GM12878 (cell line): ENCODE measurements at regions not wholly inside any gene's neighbourhood (a gene's known extent, or its start where the extent isn't known, plus 50 kb on each side); places are given as distances from the start of the nearest gene placed in this dataset.

Experiments used
- ATAC-seq: fragments of 200-7000 bp; cut with Tn5 transposase; 3 replicates; pipeline ENCODE4 v1.9.1; 2020; ENCODE audit warnings: mild to moderate bottlenecking, moderate library complexity
- BruUV-seq: library from RNA; stranded (reverse); fragments of 400-500 nt; replicated peaks from 2 replicates; lab custom pipeline; 2021; lab: Mats Ljungman, UMichigan
- CTCF ChIA-PET: fragments of 300-600 bp; sonication (Branson Sonifier 250); formaldehyde crosslinking; extraction: SDS; loops from one replicate; lab custom pipeline; 2021; ENCODE audit warnings: inconsistent platforms; lab: Yijun Ruan, JAX
- POLR2A ChIA-PET: fragments of 350-600 bp; formaldehyde crosslinking; extraction: SDS; loops from one replicate; lab custom pipeline; 2021; ENCODE audit warnings: inconsistent platforms; lab: Charles Lee
- RAD21 ChIA-PET: fragments of 300-600 bp; sonication (Branson Sonifier 250); formaldehyde crosslinking; loops from one replicate; lab custom pipeline; 2023; ENCODE audit warnings: antibody characterized with exemption; ENCODE audit not compliant: unreplicated experiment; lab: Charles Lee
- SMC1A ChIA-PET: fragments of 300-600 bp; sonication (Branson Sonifier 250); formaldehyde crosslinking; loops from one replicate; lab custom pipeline; 2023; ENCODE audit not compliant: unreplicated experiment, uncharacterized antibody; lab: Charles Lee
- DNase-seq: peaks from one replicate; pipeline ENCODE4 v3.0.0-alpha.2; 2011; ENCODE audit warnings: low read depth, low spot score
- FAIRE-seq: peaks from 3 replicates; lab custom pipeline; 2011; peaks lifted over from hg19 to GRCh38; lab: Jason Lieb, UNC
- H2AFZ ChIP-seq: 2 replicates; pipeline ENCODE4 v1.6.0; 2011; ENCODE audit warnings: low read depth, low read length, control low read depth; ENCODE audit not compliant: control insufficient read depth
- H3K27ac ChIP-seq: 2 replicates; pipeline ENCODE4 v1.5.1; 2011; ENCODE audit warnings: control low read depth; ENCODE audit not compliant: control insufficient read depth, insufficient read depth
- H3K27me3 ChIP-seq, 2 experiments: replicated peaks in 1 of 2; 2 replicates each; pipeline versions ENCODE4 v1.6.0 to v1.6.1; 2011; ENCODE audit warnings: low read length in 1 of 2; ENCODE audit not compliant: control insufficient read depth in 2 of 2, insufficient read depth in 2 of 2
- H3K36me3 ChIP-seq, 2 experiments: 2 replicates each; pipeline ENCODE4 v1.5.1; 2011; ENCODE audit warnings: low read length in 1 of 2; ENCODE audit not compliant: control insufficient read depth in 2 of 2, insufficient read depth in 2 of 2
- H3K4me1 ChIP-seq: 2 replicates; pipeline ENCODE4 v1.6.1; 2011; ENCODE audit warnings: mild to moderate bottlenecking, low read length, moderate library complexity, mixed read lengths; ENCODE audit not compliant: control insufficient read depth, insufficient read depth
- H3K4me2 ChIP-seq: 2 replicates; pipeline ENCODE4 v1.6.0; 2011; ENCODE audit warnings: control low read depth; ENCODE audit not compliant: control insufficient read depth, insufficient read depth
- H3K4me3 ChIP-seq: fragments of 200-600 bp; sonication (generic); 2 replicates; pipeline ENCODE4 v1.5.1; 2016
- H3K79me2 ChIP-seq: 2 replicates; pipeline ENCODE4 v1.6.0; 2011; ENCODE audit warnings: low read length; ENCODE audit not compliant: control insufficient read depth, insufficient read depth
- H3K9ac ChIP-seq: 2 replicates; pipeline ENCODE4 v1.8.0; 2011; ENCODE audit warnings: low read length, control low read depth, mixed read lengths; ENCODE audit not compliant: control insufficient read depth, insufficient read depth
- H3K9me3 ChIP-seq: replicated peaks from 3 replicates; pipeline ENCODE4 v1.5.1; 2011; ENCODE audit warnings: mild to moderate bottlenecking, low read length; ENCODE audit not compliant: control insufficient read depth, insufficient read depth
- H4K20me1 ChIP-seq: 2 replicates; pipeline ENCODE4 v1.6.0; 2011; ENCODE audit not compliant: control insufficient read depth, insufficient read depth
- HCFC1 ChIP-seq: fragments of 150-350 bp; IDR thresholded peaks from 2 replicates; pipeline ENCODE4 v1.6.1; 2014; ENCODE audit warnings: low read length
- MLLT1 ChIP-seq: fragments of 450-650 bp; IDR thresholded peaks from 2 replicates; pipeline ENCODE4 v1.6.1; 2016; ENCODE audit warnings: mild to moderate bottlenecking
- RELB ChIP-seq: fragments of 450-650 bp; IDR thresholded peaks from 2 replicates; pipeline ENCODE4 v1.6.1; 2017; ENCODE audit warnings: low read depth, mild to moderate bottlenecking, moderate library complexity
- REST ChIP-seq: IDR thresholded peaks from 2 replicates; pipeline ENCODE4 v1.6.1; 2012; ENCODE audit warnings: mild to moderate bottlenecking, low read depth, low read length
- ZNF24 ChIP-seq: fragments of 450-650 bp; IDR thresholded peaks from 2 replicates; pipeline ENCODE4 v1.6.1; 2017; ENCODE audit warnings: antibody characterized with exemption, mild to moderate bottlenecking
- ZSCAN29 ChIP-seq: fragments of 450-650 bp; IDR thresholded peaks from 2 replicates; pipeline ENCODE4 v1.6.1; 2017; ENCODE audit warnings: mild to moderate bottlenecking, moderate library complexity
- in situ Hi-C: fragments of 300-500 bp; cut with MboI; formaldehyde crosslinking; loops from 9 replicates; pipeline ENCODE4 v1.14.3; 2018; ENCODE audit warnings: mixed read lengths
- intact Hi-C: fragments of 100-400 bp; cut with micrococcal nuclease; formaldehyde crosslinking; loops from one replicate; pipeline ENCODE4 v1.14.2; 2022; ENCODE audit not compliant: unreplicated experiment

- DNase-seq = no peak
- no peaks in the 10 kb centered on the region for H3K4me1 ChIP-seq
- TF ChIP-seq RELB (no peak), HCFC1 (no peak), REST (no peak), MLLT1 (no peak), ZNF24 (no peak), ZSCAN29 (no peak)
- ATAC-seq = no peak
- no peaks in the 10 kb centered on the region for H3K79me2 ChIP-seq
- H3K4me3 ChIP-seq = no peak overlapping the region
- H3K9me3 ChIP-seq = no peaks in the 10 kb centered on the region
- BruUV-seq = no TSS peak
- H3K27me3 ChIP-seq = no peaks in the 10 kb centered on the region
- no peak overlapping the region for H3K27ac ChIP-seq
- H2AFZ ChIP-seq = no peak overlapping the region
- H4K20me1 ChIP-seq = no peaks in the 10 kb centered on the region
- SMC1A ChIA-PET = interaction anchor here (0.6 to 0.7 kb wide), 2 partner anchors 9 to 19 kb away, joined by 3 to 4 read pairs; no protein-coding TSS in a partner anchor
- no peak overlapping the region for H3K4me2 ChIP-seq
- H3K36me3 ChIP-seq = no peaks in the 10 kb centered on the region
- POLR2A ChIA-PET = no interaction called here
- CTCF ChIA-PET = interaction anchor here (1.3 kb wide), 1 partner anchor 87 kb away, joined by 3 read pairs; no protein-coding TSS in a partner anchor
- in situ Hi-C loops (no loop called here), intact Hi-C loops (no loop called here)
- no peak overlapping the region for H3K9ac ChIP-seq
- no peak for FAIRE-seq
- RAD21 ChIA-PET = no interaction called here
Measured at GRCh38 chr4:23485801-23486200, 404.0 kb downstream of the PPARGC1A start.
